Endothelial cell of umbilical vein (primary cell): ENCODE measurements at regions not wholly inside any gene's neighbourhood (a gene's known extent, or its start where the extent isn't known, plus 50 kb on each side); places are given as distances from the start of the nearest gene placed in this dataset.

Experiments
- BruUV-seq: library from RNA; stranded (reverse); fragments of 400-500 nt; replicated peaks from 2 replicates; lab custom pipeline; 2021; lab: Mats Ljungman, UMichigan
- CTCF ChIA-PET: fragments of 300-600, 350-600 bp; sonication (Branson Sonifier 250); formaldehyde crosslinking; loops from one replicate; lab custom pipeline; 2021; ENCODE audit warnings: antibody characterized with exemption, inconsistent platforms; lab: Charles Lee
- POLR2A ChIA-PET: fragments of 300-600, 350-600 bp; sonication (Branson Sonifier 250); formaldehyde crosslinking; loops from one replicate; lab custom pipeline; 2021; ENCODE audit warnings: antibody characterized with exemption, inconsistent platforms; lab: Charles Lee
- DNase-seq: peaks from one replicate; pipeline ENCODE4 v3.0.0-alpha.2; 2011; ENCODE audit warnings: low read depth, low spot score
- FAIRE-seq: peaks from 2 replicates; lab custom pipeline; 2011; peaks lifted over from hg19 to GRCh38; lab: Jason Lieb, UNC
- H2AFZ ChIP-seq: 2 replicates; pipeline ENCODE4 v1.6.0; 2012; ENCODE audit warnings: low read depth, low read length, control low read depth, inconsistent platforms
- H3K27ac ChIP-seq: 2 replicates; pipeline ENCODE4 v1.5.1; 2011; ENCODE audit warnings: low read depth, mild to moderate bottlenecking, control low read depth, low read length, moderate library complexity; ENCODE audit not compliant: insufficient read depth
- H3K27me3 ChIP-seq, 2 experiments: 2 replicates each; pipeline versions ENCODE4 v1.6.0 to v1.6.1; 2011; ENCODE audit warnings: low read length in 2 of 2, mixed read lengths in 1 of 2; ENCODE audit not compliant: control insufficient read depth in 2 of 2, insufficient read depth in 2 of 2
- H3K36me3 ChIP-seq, 2 experiments: 2 replicates in 1 of 2; 3 replicates in 1 of 2; pipeline ENCODE4 v1.5.1; 2011; ENCODE audit warnings: low read length in 2 of 2, mild to moderate bottlenecking in 1 of 2, moderate library complexity in 1 of 2; ENCODE audit not compliant: control insufficient read depth in 2 of 2, insufficient read depth in 2 of 2; ENCODE audit errors: extremely low read depth in 1 of 2
- H3K4me1 ChIP-seq: 3 replicates; pipeline ENCODE4 v1.5.1; 2011; ENCODE audit warnings: mild to moderate bottlenecking, low read length; ENCODE audit not compliant: control insufficient read depth, insufficient read depth; ENCODE audit errors: extremely low read depth
- H3K4me2 ChIP-seq: 2 replicates; pipeline ENCODE4 v1.6.1; 2011; ENCODE audit warnings: low read length, control low read depth, mixed read lengths; ENCODE audit not compliant: insufficient read depth
- H3K4me3 ChIP-seq, 3 experiments: fragments of 200-600 bp in 1 of 3; sonication (generic), shearing (Covaris generic) in 1 of 3; replicated peaks in 1 of 3; 2 replicates each; pipeline ENCODE4 v1.5.1; 2011 to 2016; ENCODE audit warnings: control low read depth in 3 of 3, low read length in 3 of 3, mild to moderate bottlenecking in 2 of 3, inconsistent platforms in 1 of 3, low read depth in 1 of 3, moderate library complexity in 1 of 3; ENCODE audit not compliant: insufficient read depth in 1 of 3
- H3K79me2 ChIP-seq: 2 replicates; pipeline ENCODE4 v1.6.0; 2012; ENCODE audit warnings: low read length, inconsistent platforms; ENCODE audit not compliant: control insufficient read depth, insufficient read depth
- H3K9ac ChIP-seq: replicated peaks from 2 replicates; pipeline ENCODE3; 2011; ENCODE audit warnings: low read length, control low read depth; ENCODE audit not compliant: insufficient read depth; ENCODE audit errors: extremely low read depth
- H3K9me1 ChIP-seq: replicated peaks from 3 replicates; pipeline ENCODE4 v1.6.0; 2011; ENCODE audit warnings: mild to moderate bottlenecking, low read length; ENCODE audit not compliant: control insufficient read depth, insufficient read depth; ENCODE audit errors: extremely low read depth
- H3K9me3 ChIP-seq: replicated peaks from 2 replicates; pipeline ENCODE4 v1.5.1; 2012; ENCODE audit warnings: low read length, inconsistent platforms; ENCODE audit not compliant: control insufficient read depth, insufficient read depth
- H4K20me1 ChIP-seq: replicated peaks from 2 replicates; pipeline ENCODE3; 2011; ENCODE audit warnings: mild to moderate bottlenecking, low read length; ENCODE audit not compliant: control insufficient read depth, insufficient read depth; ENCODE audit errors: extremely low read depth
- CTCF ChIP-seq, 2 donors: IDR thresholded peaks; 1 replicate in 1 of 2; 2 replicates in 1 of 2; pipeline ENCODE4 v1.5.1; 2011; ENCODE audit warnings: low read length in 2 of 2, mild to moderate bottlenecking in 2 of 2, moderate library complexity in 2 of 2, control low read depth in 1 of 2, inconsistent platforms in 1 of 2, low read depth in 1 of 2; ENCODE audit not compliant: insufficient read depth in 1 of 2; ENCODE audit errors: extremely low read depth in 1 of 2
- EZH2 ChIP-seq: IDR thresholded peaks from 2 replicates; pipeline ENCODE4 v1.6.1; 2012; ENCODE audit warnings: borderline replicate concordance, low read depth, mild to moderate bottlenecking, moderate library complexity, low read length, inconsistent platforms; ENCODE audit not compliant: severe bottlenecking
- FOS ChIP-seq: IDR thresholded peaks from 2 replicates; pipeline ENCODE4 v1.6.1; 2011; ENCODE audit warnings: mild to moderate bottlenecking, low read length, moderate library complexity, borderline replicate concordance; ENCODE audit not compliant: insufficient read depth
- GATA2 ChIP-seq: IDR thresholded peaks from 2 replicates; pipeline ENCODE4 v1.7.0; 2011; ENCODE audit warnings: low read depth, mild to moderate bottlenecking, moderate library complexity, mixed read lengths, low read length; ENCODE audit not compliant: insufficient read length, insufficient read depth
- JUN ChIP-seq: IDR thresholded peaks from 2 replicates; pipeline ENCODE4 v1.6.1; 2011; ENCODE audit warnings: borderline replicate concordance, low read depth; ENCODE audit not compliant: insufficient read length, insufficient read depth
- MAX ChIP-seq: IDR thresholded peaks from 2 replicates; pipeline ENCODE4 v1.6.1; 2011; ENCODE audit not compliant: insufficient read depth, insufficient read length
- MYC ChIP-seq: IDR thresholded peaks from one replicate; pipeline ENCODE4 v1.6.1; 2011; ENCODE audit warnings: mild to moderate bottlenecking, low read depth, low read length
- POLR2A ChIP-seq: IDR thresholded peaks from 2 replicates; pipeline ENCODE4 v1.6.1; 2012; ENCODE audit warnings: low read depth, mild to moderate bottlenecking, control low read depth, low read length
- POLR2AphosphoS5 ChIP-seq: IDR thresholded peaks from 2 replicates; pipeline ENCODE4 v1.6.1; 2012; ENCODE audit warnings: low read depth, mild to moderate bottlenecking, control low read depth, low read length, moderate library complexity; ENCODE audit not compliant: insufficient read depth
- dilution Hi-C: fragments of 300-500 bp; cut with MboI; formaldehyde crosslinking; loops from one replicate; pipeline ENCODE4 v1.15.0; 2019; ENCODE audit warnings: low sequenced_read_pairs; ENCODE audit not compliant: extremely low pct_ligation_motif_present
- intact Hi-C: fragments of 100-400 bp; cut with micrococcal nuclease; formaldehyde crosslinking; loops from one replicate; pipeline ENCODE4 v1.10.0; 2022

- no peak overlapping the region for H3K4me3 ChIP-seq
- TF ChIP-seq MAX (no peak), CTCF (IDR thresholded peaks at IDR 0.05; ENCODE audit: extremely low read depth in 1 of 2, insufficient read depth in 1 of 2, low read depth in 1 of 2, low read length in 2 of 2) (no peak), JUN (no peak), MYC (no peak), FOS (no peak), EZH2 (no peak), GATA2 (no peak), POLR2AphosphoS5 (no peak), POLR2A (no peak)
- FAIRE-seq, result peak; percentile 60
- no peaks in the 10 kb centered on the region for H3K9me3 ChIP-seq
- ChIA-PET POLR2A (no interaction called here), CTCF (no interaction called here)
- H3K27ac ChIP-seq, result no peak overlapping the region
- no peaks in the 10 kb centered on the region for H4K20me1 ChIP-seq
- H3K27me3 ChIP-seq, result no peaks in the 10 kb centered on the region
- H3K9me1 ChIP-seq, result no peaks in the 10 kb centered on the region
- H2AFZ ChIP-seq, result no peak overlapping the region
- no peak overlapping the region for H3K4me2 ChIP-seq
- DNase-seq, result no peak
- dilution Hi-C loops, result no loop called here
- H3K79me2 ChIP-seq, result no peaks in the 10 kb centered on the region
- H3K9ac ChIP-seq, result no peak overlapping the region
- BruUV-seq, result no TSS peak
- H3K4me1 ChIP-seq, result no peaks in the 10 kb centered on the region
- intact Hi-C loops, result no loop called here
- H3K36me3 ChIP-seq, result no peaks in the 10 kb centered on the region
Measured at GRCh38 chr6:22394691-22395090, 97.9 kb upstream of the PRL start.
